ENCODE measurements at regions not wholly inside any gene's neighbourhood (a gene's known extent, or its start where the extent isn't known, plus 50 kb on each side); places are given as distances from the start of the nearest gene placed in this dataset.
A peak's percentile ranks its signal among the peaks of the same experiment; 100 is the strongest.

- ChIA-PET CTCF (no interaction called here), POLR2A (no interaction called here)
- Histone ChIP-seq H3K9me3 (no peaks in the 10 kb centered on the region), H3K4me1 (ENCODE audit: control insufficient read depth in 1 of 2, extremely low read depth in 1 of 2, insufficient read depth in 2 of 2, low read length in 2 of 2) (peaks cover 0 to 5% of the 10 kb centered on the region in 2 experiments), H3K27me3 (replicated peaks in 1 of 2; ENCODE audit: control insufficient read depth in 2 of 2, extremely low read depth in 1 of 2, insufficient read depth in 2 of 2, low read length in 1 of 2) (no peaks in the 10 kb centered on the region), H3K4me3 (ENCODE audit: control insufficient read depth in 1 of 2, extremely low read depth in 1 of 2, low read length in 1 of 2) (no peak overlapping the region), H3K27ac (ENCODE audit: low read length) (no peak overlapping the region), H3K36me3 (ENCODE audit: control insufficient read depth in 2 of 2, extremely low read depth in 1 of 2, insufficient read depth in 1 of 2, low read length in 1 of 2) (no peaks in the 10 kb centered on the region)
- DNase-seq (no peak), ATAC-seq (replicated peaks in 1 of 4) (no peak)
- Mint-ChIP-seq H3K27ac (no peak overlapping the region), H3K9me3 (no peaks in the 10 kb centered on the region), H3K36me3 (no peaks in the 10 kb centered on the region), H3K4me1 (peaks cover 8 to 9% (median 8%) of the 10 kb centered on the region in 3 donors), H3K4me3 (no peak overlapping the region), H3K27me3 (no peaks in the 10 kb centered on the region)
- WGBS (ENCODE audit: insufficient coverage), result no CpG with 5 or more reads among the region's 3 CpGs
Measured at GRCh38 chr1:83765125-83765524, 233.8 kb downstream of the TTLL7 start.

- CTCF ChIA-PET, result no interaction called here
- no peaks in the 10 kb centered on the region for H3K27me3 Mint-ChIP-seq
- no peak for ATAC-seq (replicated peaks in 1 of 4)
Measured at GRCh38 chr1:83764209-83764608, 234.7 kb downstream of the TTLL7 start.

GRCh38 chr1:83763361-83764095 lies 235.4 kb downstream of the TTLL7 start:
- DNase-seq (no peak), ATAC-seq (replicated peaks in 1 of 4) (no peak)
- Histone ChIP-seq H3K9me3 (no peaks in the 10 kb centered on the region), H3K27me3 (replicated peaks in 1 of 2; ENCODE audit: control insufficient read depth in 2 of 2, extremely low read depth in 1 of 2, insufficient read depth in 2 of 2, low read length in 1 of 2) (no peaks in the 10 kb centered on the region), H3K4me3 (ENCODE audit: control insufficient read depth in 1 of 2, extremely low read depth in 1 of 2, low read length in 1 of 2) (no peak overlapping the region), H3K27ac (ENCODE audit: low read length) (no peak overlapping the region), H3K4me1 (ENCODE audit: control insufficient read depth in 1 of 2, extremely low read depth in 1 of 2, insufficient read depth in 2 of 2, low read length in 2 of 2) (no peaks in the 10 kb centered on the region), H3K36me3 (ENCODE audit: control insufficient read depth in 2 of 2, extremely low read depth in 1 of 2, insufficient read depth in 1 of 2, low read length in 1 of 2) (no peaks in the 10 kb centered on the region)
- CTCF ChIA-PET, result interaction anchor here in 1 of 2 donors (0.6 kb wide), 1 partner anchor 184 kb away, joined by 3 read pairs; no protein-coding TSS in a partner anchor
- no peak overlapping the region for H3K27ac Mint-ChIP-seq
- H3K36me3 Mint-ChIP-seq, result no peaks in the 10 kb centered on the region
- no peak overlapping the region for H3K4me3 Mint-ChIP-seq
- H3K27me3 Mint-ChIP-seq, result no peaks in the 10 kb centered on the region
- no peaks in the 10 kb centered on the region for H3K9me3 Mint-ChIP-seq
- WGBS (ENCODE audit: insufficient coverage), result no CpG with 5 or more reads among the region's 6 CpGs
- H3K4me1 Mint-ChIP-seq, result no peaks in the 10 kb centered on the region
- POLR2A ChIA-PET, result interaction anchor here in 1 of 2 donors (0.6 kb wide), 1 partner anchor 16 kb away, joined by 3 read pairs; no protein-coding TSS in a partner anchor

More at GRCh38 chr1:83764209-83764608, 234.7 kb downstream of the TTLL7 start:
- no peak for DNase-seq
- H3K27ac Mint-ChIP-seq, result no peak overlapping the region
- H3K9me3 ChIP-seq, result no peaks in the 10 kb centered on the region
- H3K4me1 ChIP-seq (ENCODE audit: control insufficient read depth in 1 of 2, extremely low read depth in 1 of 2, insufficient read depth in 2 of 2, low read length in 2 of 2), result no peaks in the 10 kb centered on the region
- H3K36me3 ChIP-seq (ENCODE audit: control insufficient read depth in 2 of 2, extremely low read depth in 1 of 2, insufficient read depth in 1 of 2, low read length in 1 of 2), result no peaks in the 10 kb centered on the region
- H3K4me1 Mint-ChIP-seq, result peaks cover 0 to 1% (median 0%) of the 10 kb centered on the region in 3 donors
- no peaks in the 10 kb centered on the region for H3K27me3 ChIP-seq (replicated peaks in 1 of 2; ENCODE audit: control insufficient read depth in 2 of 2, extremely low read depth in 1 of 2, insufficient read depth in 2 of 2, low read length in 1 of 2)
- H3K4me3 Mint-ChIP-seq, result no peak overlapping the region
- no peaks in the 10 kb centered on the region for H3K36me3 Mint-ChIP-seq
- POLR2A ChIA-PET, result interaction anchor here in 1 of 2 donors (0.7 kb wide), 1 partner anchor 404 kb away, joined by 5 read pairs; no protein-coding TSS in a partner anchor
- H3K27ac ChIP-seq (ENCODE audit: low read length), result no peak overlapping the region
- WGBS (ENCODE audit: insufficient coverage), result 100% methylated on average over 1 of the region's 2 CpGs
- H3K9me3 Mint-ChIP-seq, result no peaks in the 10 kb centered on the region
- H3K4me3 ChIP-seq (ENCODE audit: control insufficient read depth in 1 of 2, extremely low read depth in 1 of 2, low read length in 1 of 2), result no peak overlapping the region

- H3K4me1 Mint-ChIP-seq, result no peaks in the 10 kb centered on the region
- Histone ChIP-seq H3K4me3 (ENCODE audit: control insufficient read depth in 1 of 2, extremely low read depth in 1 of 2, low read length in 1 of 2) (no peak overlapping the region), H3K27me3 (replicated peaks in 1 of 2; ENCODE audit: control insufficient read depth in 2 of 2, extremely low read depth in 1 of 2, insufficient read depth in 2 of 2, low read length in 1 of 2) (no peaks in the 10 kb centered on the region), H3K27ac (ENCODE audit: low read length) (no peak overlapping the region), H3K9me3 (no peaks in the 10 kb centered on the region), H3K36me3 (ENCODE audit: control insufficient read depth in 2 of 2, extremely low read depth in 1 of 2, insufficient read depth in 1 of 2, low read length in 1 of 2) (no peaks in the 10 kb centered on the region), H3K4me1 (ENCODE audit: control insufficient read depth in 1 of 2, extremely low read depth in 1 of 2, insufficient read depth in 2 of 2, low read length in 2 of 2) (no peaks in the 10 kb centered on the region)
- DNase-seq (no peak), ATAC-seq (replicated peaks in 1 of 4) (no peak)
- H3K27me3 Mint-ChIP-seq, result no peaks in the 10 kb centered on the region
- no peak overlapping the region for H3K4me3 Mint-ChIP-seq
- no peaks in the 10 kb centered on the region for H3K9me3 Mint-ChIP-seq
- H3K36me3 Mint-ChIP-seq, result no peaks in the 10 kb centered on the region
- ChIA-PET CTCF (no interaction called here), POLR2A (no interaction called here)
- H3K27ac Mint-ChIP-seq, result no peak overlapping the region
- WGBS (ENCODE audit: insufficient coverage), result no CpG with 5 or more reads among the region's 5 CpGs
Measured at GRCh38 chr1:83762416-83762815, 236.5 kb downstream of the TTLL7 start.

GRCh38 chr1:83762039-83762365 lies 236.9 kb downstream of the TTLL7 start:
- Mint-ChIP-seq H3K36me3 (no peaks in the 10 kb centered on the region), H3K4me3 (no peak overlapping the region), H3K9me3 (no peaks in the 10 kb centered on the region), H3K4me1 (no peaks in the 10 kb centered on the region), H3K27ac (no peak overlapping the region), H3K27me3 (no peaks in the 10 kb centered on the region)
- Histone ChIP-seq H3K4me3 (ENCODE audit: control insufficient read depth in 1 of 2, extremely low read depth in 1 of 2, low read length in 1 of 2) (no peak overlapping the region), H3K4me1 (ENCODE audit: control insufficient read depth in 1 of 2, extremely low read depth in 1 of 2, insufficient read depth in 2 of 2, low read length in 2 of 2) (no peaks in the 10 kb centered on the region), H3K9me3 (no peaks in the 10 kb centered on the region), H3K27me3 (replicated peaks in 1 of 2; ENCODE audit: control insufficient read depth in 2 of 2, extremely low read depth in 1 of 2, insufficient read depth in 2 of 2, low read length in 1 of 2) (no peaks in the 10 kb centered on the region), H3K36me3 (ENCODE audit: control insufficient read depth in 2 of 2, extremely low read depth in 1 of 2, insufficient read depth in 1 of 2, low read length in 1 of 2) (no peaks in the 10 kb centered on the region), H3K27ac (ENCODE audit: low read length) (no peak overlapping the region)
- no peak for DNase-seq
- ChIA-PET POLR2A (no interaction called here), CTCF (no interaction called here)
- WGBS (ENCODE audit: insufficient coverage), result 68% methylated on average over 2 of the region's 3 CpGs
- ATAC-seq (replicated peaks in 1 of 4), result no peak

- POLR2A ChIA-PET, result no interaction called here
- no peaks in the 10 kb centered on the region for H3K27me3 ChIP-seq (replicated peaks in 1 of 2; ENCODE audit: control insufficient read depth in 2 of 2, extremely low read depth in 1 of 2, insufficient read depth in 2 of 2, low read length in 1 of 2)
- Mint-ChIP-seq H3K27me3 (no peaks in the 10 kb centered on the region), H3K27ac (no peak overlapping the region), H3K4me3 (no peak overlapping the region), H3K4me1 (no peaks in the 10 kb centered on the region), H3K36me3 (no peaks in the 10 kb centered on the region), H3K9me3 (no peaks in the 10 kb centered on the region)
- H3K9me3 ChIP-seq, result no peaks in the 10 kb centered on the region
- H3K4me1 ChIP-seq (ENCODE audit: control insufficient read depth in 1 of 2, extremely low read depth in 1 of 2, insufficient read depth in 2 of 2, low read length in 2 of 2), result no peaks in the 10 kb centered on the region
- ATAC-seq (replicated peaks in 1 of 4) (peak in 1 of 4 experiments; percentile 26), DNase-seq (peak in 3 of 35 experiments; percentile 0 to 36 (median 3))
- H3K36me3 ChIP-seq (ENCODE audit: control insufficient read depth in 2 of 2, extremely low read depth in 1 of 2, insufficient read depth in 1 of 2, low read length in 1 of 2), result no peaks in the 10 kb centered on the region
- CTCF ChIA-PET, result no interaction called here
- no peak overlapping the region for H3K27ac ChIP-seq (ENCODE audit: low read length)
- 71% methylated on average over 4 of the region's 8 CpGs for WGBS (ENCODE audit: insufficient coverage)
- no peak overlapping the region for H3K4me3 ChIP-seq (ENCODE audit: control insufficient read depth in 1 of 2, extremely low read depth in 1 of 2, low read length in 1 of 2)
Measured at GRCh38 chr1:83761167-83762038, 237.5 kb downstream of the TTLL7 start.

Data from T-cell (primary cell).